Endothelial cell of umbilical vein (primary cell): ENCODE measurements at regions not wholly inside any gene's neighbourhood (a gene's known extent, or its start where the extent isn't known, plus 50 kb on each side); places are given as distances from the start of the nearest gene placed in this dataset.

Experiments used
- BruUV-seq: library from RNA; stranded (reverse); fragments of 400-500 nt; replicated peaks from 2 replicates; lab custom pipeline; 2021; lab: Mats Ljungman, UMichigan
- CTCF ChIA-PET: fragments of 300-600, 350-600 bp; sonication (Branson Sonifier 250); formaldehyde crosslinking; loops from one replicate; lab custom pipeline; 2021; ENCODE audit warnings: antibody characterized with exemption, inconsistent platforms; lab: Charles Lee
- POLR2A ChIA-PET: fragments of 300-600, 350-600 bp; sonication (Branson Sonifier 250); formaldehyde crosslinking; loops from one replicate; lab custom pipeline; 2021; ENCODE audit warnings: antibody characterized with exemption, inconsistent platforms; lab: Charles Lee
- DNase-seq: peaks from one replicate; pipeline ENCODE4 v3.0.0-alpha.2; 2011; ENCODE audit warnings: low read depth, low spot score
- FAIRE-seq: peaks from 2 replicates; lab custom pipeline; 2011; peaks lifted over from hg19 to GRCh38; lab: Jason Lieb, UNC
- H2AFZ ChIP-seq: 2 replicates; pipeline ENCODE4 v1.6.0; 2012; ENCODE audit warnings: low read depth, low read length, control low read depth, inconsistent platforms
- H3K27ac ChIP-seq: 2 replicates; pipeline ENCODE4 v1.5.1; 2011; ENCODE audit warnings: low read depth, mild to moderate bottlenecking, control low read depth, low read length, moderate library complexity; ENCODE audit not compliant: insufficient read depth
- H3K27me3 ChIP-seq, 2 experiments: 2 replicates each; pipeline versions ENCODE4 v1.6.0 to v1.6.1; 2011; ENCODE audit warnings: low read length in 2 of 2, mixed read lengths in 1 of 2; ENCODE audit not compliant: control insufficient read depth in 2 of 2, insufficient read depth in 2 of 2
- H3K36me3 ChIP-seq, 2 experiments: 2 replicates in 1 of 2; 3 replicates in 1 of 2; pipeline ENCODE4 v1.5.1; 2011; ENCODE audit warnings: low read length in 2 of 2, mild to moderate bottlenecking in 1 of 2, moderate library complexity in 1 of 2; ENCODE audit not compliant: control insufficient read depth in 2 of 2, insufficient read depth in 2 of 2; ENCODE audit errors: extremely low read depth in 1 of 2
- H3K4me1 ChIP-seq: 3 replicates; pipeline ENCODE4 v1.5.1; 2011; ENCODE audit warnings: mild to moderate bottlenecking, low read length; ENCODE audit not compliant: control insufficient read depth, insufficient read depth; ENCODE audit errors: extremely low read depth
- H3K4me2 ChIP-seq: 2 replicates; pipeline ENCODE4 v1.6.1; 2011; ENCODE audit warnings: low read length, control low read depth, mixed read lengths; ENCODE audit not compliant: insufficient read depth
- H3K4me3 ChIP-seq, 3 experiments: fragments of 200-600 bp in 1 of 3; sonication (generic), shearing (Covaris generic) in 1 of 3; replicated peaks in 1 of 3; 2 replicates each; pipeline ENCODE4 v1.5.1; 2011 to 2016; ENCODE audit warnings: control low read depth in 3 of 3, low read length in 3 of 3, mild to moderate bottlenecking in 2 of 3, inconsistent platforms in 1 of 3, low read depth in 1 of 3, moderate library complexity in 1 of 3; ENCODE audit not compliant: insufficient read depth in 1 of 3
- H3K79me2 ChIP-seq: 2 replicates; pipeline ENCODE4 v1.6.0; 2012; ENCODE audit warnings: low read length, inconsistent platforms; ENCODE audit not compliant: control insufficient read depth, insufficient read depth
- H3K9ac ChIP-seq: replicated peaks from 2 replicates; pipeline ENCODE3; 2011; ENCODE audit warnings: low read length, control low read depth; ENCODE audit not compliant: insufficient read depth; ENCODE audit errors: extremely low read depth
- H3K9me1 ChIP-seq: replicated peaks from 3 replicates; pipeline ENCODE4 v1.6.0; 2011; ENCODE audit warnings: mild to moderate bottlenecking, low read length; ENCODE audit not compliant: control insufficient read depth, insufficient read depth; ENCODE audit errors: extremely low read depth
- H3K9me3 ChIP-seq: replicated peaks from 2 replicates; pipeline ENCODE4 v1.5.1; 2012; ENCODE audit warnings: low read length, inconsistent platforms; ENCODE audit not compliant: control insufficient read depth, insufficient read depth
- H4K20me1 ChIP-seq: replicated peaks from 2 replicates; pipeline ENCODE3; 2011; ENCODE audit warnings: mild to moderate bottlenecking, low read length; ENCODE audit not compliant: control insufficient read depth, insufficient read depth; ENCODE audit errors: extremely low read depth
- EZH2 ChIP-seq: IDR thresholded peaks from 2 replicates; pipeline ENCODE4 v1.6.1; 2012; ENCODE audit warnings: borderline replicate concordance, low read depth, mild to moderate bottlenecking, moderate library complexity, low read length, inconsistent platforms; ENCODE audit not compliant: severe bottlenecking
- FOS ChIP-seq: IDR thresholded peaks from 2 replicates; pipeline ENCODE4 v1.6.1; 2011; ENCODE audit warnings: mild to moderate bottlenecking, low read length, moderate library complexity, borderline replicate concordance; ENCODE audit not compliant: insufficient read depth
- GATA2 ChIP-seq: IDR thresholded peaks from 2 replicates; pipeline ENCODE4 v1.7.0; 2011; ENCODE audit warnings: low read depth, mild to moderate bottlenecking, moderate library complexity, mixed read lengths, low read length; ENCODE audit not compliant: insufficient read length, insufficient read depth
- JUN ChIP-seq: IDR thresholded peaks from 2 replicates; pipeline ENCODE4 v1.6.1; 2011; ENCODE audit warnings: borderline replicate concordance, low read depth; ENCODE audit not compliant: insufficient read length, insufficient read depth
- MYC ChIP-seq: IDR thresholded peaks from one replicate; pipeline ENCODE4 v1.6.1; 2011; ENCODE audit warnings: mild to moderate bottlenecking, low read depth, low read length
- POLR2A ChIP-seq: IDR thresholded peaks from 2 replicates; pipeline ENCODE4 v1.6.1; 2012; ENCODE audit warnings: low read depth, mild to moderate bottlenecking, control low read depth, low read length
- POLR2AphosphoS5 ChIP-seq: IDR thresholded peaks from 2 replicates; pipeline ENCODE4 v1.6.1; 2012; ENCODE audit warnings: low read depth, mild to moderate bottlenecking, control low read depth, low read length, moderate library complexity; ENCODE audit not compliant: insufficient read depth
- dilution Hi-C: fragments of 300-500 bp; cut with MboI; formaldehyde crosslinking; loops from one replicate; pipeline ENCODE4 v1.15.0; 2019; ENCODE audit warnings: low sequenced_read_pairs; ENCODE audit not compliant: extremely low pct_ligation_motif_present
- intact Hi-C: fragments of 100-400 bp; cut with micrococcal nuclease; formaldehyde crosslinking; loops from one replicate; pipeline ENCODE4 v1.10.0; 2022
- TF ChIP-seq, protein P1 (sequence below): IDR thresholded peaks from 2 replicates; pipeline ENCODE4 v1.6.1; 2011; ENCODE audit not compliant: insufficient read depth, insufficient read length
- TF ChIP-seq, protein P2 (sequence below), 2 donors: IDR thresholded peaks; 1 replicate in 1 of 2; 2 replicates in 1 of 2; pipeline ENCODE4 v1.5.1; 2011; ENCODE audit warnings: low read length in 2 of 2, mild to moderate bottlenecking in 2 of 2, moderate library complexity in 2 of 2, control low read depth in 1 of 2, inconsistent platforms in 1 of 2, low read depth in 1 of 2; ENCODE audit not compliant: insufficient read depth in 1 of 2; ENCODE audit errors: extremely low read depth in 1 of 2

- H3K9me1 ChIP-seq, result no peaks in the 10 kb centered on the region
- H3K9ac ChIP-seq, result no peak overlapping the region
- CTCF ChIA-PET, result no interaction called here
- no peaks in the 10 kb centered on the region for H3K9me3 ChIP-seq
- no peak overlapping the region for H3K4me2 ChIP-seq
- dilution Hi-C loops (no loop called here), intact Hi-C loops (no loop called here)
- H3K27ac ChIP-seq, result no peak overlapping the region
- TF ChIP-seq FOS (no peak), JUN (no peak), EZH2 (no peak), GATA2 (no peak), POLR2A (no peak), MYC (no peak), POLR2AphosphoS5 (no peak)
- TF ChIP-seq, protein P1, sequence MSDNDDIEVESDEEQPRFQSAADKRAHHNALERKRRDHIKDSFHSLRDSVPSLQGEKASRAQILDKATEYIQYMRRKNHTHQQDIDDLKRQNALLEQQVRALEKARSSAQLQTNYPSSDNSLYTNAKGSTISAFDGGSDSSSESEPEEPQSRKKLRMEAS, result no peak
- TF ChIP-seq, protein P2, sequence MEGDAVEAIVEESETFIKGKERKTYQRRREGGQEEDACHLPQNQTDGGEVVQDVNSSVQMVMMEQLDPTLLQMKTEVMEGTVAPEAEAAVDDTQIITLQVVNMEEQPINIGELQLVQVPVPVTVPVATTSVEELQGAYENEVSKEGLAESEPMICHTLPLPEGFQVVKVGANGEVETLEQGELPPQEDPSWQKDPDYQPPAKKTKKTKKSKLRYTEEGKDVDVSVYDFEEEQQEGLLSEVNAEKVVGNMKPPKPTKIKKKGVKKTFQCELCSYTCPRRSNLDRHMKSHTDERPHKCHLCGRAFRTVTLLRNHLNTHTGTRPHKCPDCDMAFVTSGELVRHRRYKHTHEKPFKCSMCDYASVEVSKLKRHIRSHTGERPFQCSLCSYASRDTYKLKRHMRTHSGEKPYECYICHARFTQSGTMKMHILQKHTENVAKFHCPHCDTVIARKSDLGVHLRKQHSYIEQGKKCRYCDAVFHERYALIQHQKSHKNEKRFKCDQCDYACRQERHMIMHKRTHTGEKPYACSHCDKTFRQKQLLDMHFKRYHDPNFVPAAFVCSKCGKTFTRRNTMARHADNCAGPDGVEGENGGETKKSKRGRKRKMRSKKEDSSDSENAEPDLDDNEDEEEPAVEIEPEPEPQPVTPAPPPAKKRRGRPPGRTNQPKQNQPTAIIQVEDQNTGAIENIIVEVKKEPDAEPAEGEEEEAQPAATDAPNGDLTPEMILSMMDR (IDR thresholded peaks at IDR 0.05; ENCODE audit: extremely low read depth in 1 of 2, insufficient read depth in 1 of 2, low read depth in 1 of 2, low read length in 2 of 2), result no peak
- POLR2A ChIA-PET, result no interaction called here
- H3K79me2 ChIP-seq, result no peaks in the 10 kb centered on the region
- no peaks in the 10 kb centered on the region for H4K20me1 ChIP-seq
- H3K27me3 ChIP-seq, result no peaks in the 10 kb centered on the region
- H3K4me1 ChIP-seq, result no peaks in the 10 kb centered on the region
- no peak overlapping the region for H2AFZ ChIP-seq
- FAIRE-seq (no peak), DNase-seq (no peak)
- H3K36me3 ChIP-seq, result no peaks in the 10 kb centered on the region
- H3K4me3 ChIP-seq, result no peak overlapping the region
- BruUV-seq, result no TSS peak
Measured at GRCh38 chr10:108567899-108568752, 1355.2 kb downstream of the XPNPEP1 start.
